NCI-H1105 (cell line): ENCODE measurements at regions not wholly inside any gene's neighbourhood (a gene's known extent, or its start where the extent isn't known, plus 50 kb on each side); places are given as distances from the start of the nearest gene placed in this dataset.
"Not testable (repeated sequence)": the region's sequence is repeated elsewhere in the genome, so short reads cannot be mapped to it uniquely, and the experiment has no call there.

ENCODE experiments used
- DNase-seq: peaks from one replicate; lab custom pipeline; 2025; lab: John Stamatoyannopoulos, UW

DNA sequence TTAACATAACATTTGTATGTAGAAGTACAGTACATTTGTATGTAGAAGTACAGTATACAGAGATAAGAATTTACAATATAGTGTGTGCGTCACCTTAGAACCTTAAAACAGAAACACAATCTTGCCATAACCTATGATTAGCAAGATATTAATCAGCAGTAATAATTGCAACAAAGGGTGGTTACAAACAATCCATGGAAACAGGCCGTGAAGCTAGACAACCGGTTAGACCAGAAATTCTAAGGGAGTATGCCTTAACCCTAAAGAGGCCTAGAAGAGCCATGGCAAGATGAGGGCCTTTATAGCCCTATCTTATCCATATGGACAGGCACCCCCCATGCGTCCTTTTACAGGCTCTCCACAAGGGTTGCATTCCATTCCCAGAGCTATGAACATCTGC is 605.9 kb downstream of the KCNT2 start:
- DNase-seq, result not testable (repeated sequence)

DNA sequence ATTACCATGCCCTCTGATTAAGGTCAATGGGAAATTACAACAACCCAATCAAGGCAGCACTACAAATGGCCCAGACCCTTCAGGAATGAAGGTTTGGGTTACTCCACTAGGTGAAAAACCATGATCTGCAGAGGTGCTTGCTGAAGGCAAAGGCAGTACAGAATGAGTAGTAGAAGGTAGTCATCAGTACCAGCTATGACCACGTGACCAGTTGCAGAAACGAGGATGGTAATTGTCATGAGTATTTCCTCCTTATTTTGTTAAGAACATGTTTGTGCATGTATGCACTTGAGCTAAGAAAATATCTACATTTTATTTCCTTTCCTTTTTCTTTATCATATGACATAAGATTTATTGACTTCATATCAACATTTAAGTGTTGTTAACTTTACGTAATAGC is 607.1 kb downstream of the KCNT2 start:
- no peak for DNase-seq

DNA sequence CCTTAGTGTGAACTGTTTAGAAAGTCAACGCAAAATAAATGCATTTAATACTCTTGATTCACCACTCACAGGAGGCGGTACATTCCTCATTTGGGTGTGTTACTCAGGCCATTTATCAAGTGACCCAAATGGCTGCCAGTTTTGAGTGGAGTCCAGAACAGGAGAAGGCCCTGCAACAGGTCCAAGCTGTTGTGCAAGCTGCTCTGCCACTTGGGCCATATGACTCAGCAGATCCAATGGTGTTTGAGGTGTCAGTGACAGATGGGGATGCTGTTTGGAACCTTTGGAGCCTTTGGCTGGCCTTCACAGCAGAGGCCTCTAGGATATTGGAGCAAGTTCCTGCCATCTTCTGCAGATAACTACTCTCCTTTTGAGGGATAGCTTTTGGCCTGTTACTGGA is 609.2 kb downstream of the KCNT2 start:
- no peak for DNase-seq

DNA sequence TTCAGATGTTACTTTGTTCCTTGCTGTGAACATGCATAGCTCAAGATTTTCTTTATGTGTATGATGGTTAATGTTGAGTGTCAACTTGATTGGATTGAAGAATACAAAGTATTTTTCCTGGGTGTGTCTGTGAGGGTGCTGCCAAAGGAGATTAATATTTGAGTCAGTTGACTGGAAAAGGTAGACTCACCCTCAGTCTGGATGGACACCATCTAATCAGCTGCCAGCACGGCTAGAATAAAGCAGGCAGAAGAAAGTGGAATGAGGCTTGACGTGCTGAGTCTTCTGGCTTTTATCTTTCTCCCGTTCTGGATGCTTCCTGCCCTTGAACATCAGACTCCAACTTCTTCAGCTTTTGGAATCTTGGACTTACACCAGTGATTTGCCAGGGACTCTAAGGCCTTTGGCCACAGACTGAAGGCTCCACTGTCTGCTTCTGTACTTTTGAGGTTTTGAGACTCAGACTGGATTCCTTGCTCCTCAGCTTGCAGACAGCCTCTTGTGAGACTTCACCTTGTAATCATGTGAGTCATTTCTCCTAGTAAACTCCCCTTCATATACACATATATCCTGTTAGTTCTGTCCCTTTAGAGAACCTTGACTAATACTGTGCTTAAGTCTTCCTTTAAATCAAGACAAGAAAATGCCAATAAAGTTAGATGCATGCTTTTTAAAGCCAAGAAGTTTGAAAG is 626.6 kb downstream of the KCNT2 start:
- no peak for DNase-seq

DNA sequence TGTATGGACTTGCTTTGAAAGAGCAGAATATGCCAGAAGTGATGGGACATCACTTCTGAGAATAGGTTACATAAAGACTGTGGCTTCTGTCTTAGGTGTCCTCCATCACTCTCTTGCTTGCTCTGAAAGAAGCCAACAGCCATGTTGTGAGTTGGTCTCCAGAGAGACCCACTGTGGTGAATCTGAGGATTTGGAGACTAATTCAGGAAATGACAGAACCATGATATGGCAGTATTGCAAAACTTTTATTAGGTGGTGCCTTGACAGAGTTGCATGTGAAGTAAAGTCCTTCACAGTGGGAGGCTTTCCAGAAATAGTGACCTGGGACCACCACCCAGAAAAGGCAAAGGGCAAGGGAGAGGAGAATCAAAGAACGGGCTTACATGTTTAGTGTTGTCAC is 628.6 kb downstream of the KCNT2 start:
- DNase-seq, result no peak

DNA sequence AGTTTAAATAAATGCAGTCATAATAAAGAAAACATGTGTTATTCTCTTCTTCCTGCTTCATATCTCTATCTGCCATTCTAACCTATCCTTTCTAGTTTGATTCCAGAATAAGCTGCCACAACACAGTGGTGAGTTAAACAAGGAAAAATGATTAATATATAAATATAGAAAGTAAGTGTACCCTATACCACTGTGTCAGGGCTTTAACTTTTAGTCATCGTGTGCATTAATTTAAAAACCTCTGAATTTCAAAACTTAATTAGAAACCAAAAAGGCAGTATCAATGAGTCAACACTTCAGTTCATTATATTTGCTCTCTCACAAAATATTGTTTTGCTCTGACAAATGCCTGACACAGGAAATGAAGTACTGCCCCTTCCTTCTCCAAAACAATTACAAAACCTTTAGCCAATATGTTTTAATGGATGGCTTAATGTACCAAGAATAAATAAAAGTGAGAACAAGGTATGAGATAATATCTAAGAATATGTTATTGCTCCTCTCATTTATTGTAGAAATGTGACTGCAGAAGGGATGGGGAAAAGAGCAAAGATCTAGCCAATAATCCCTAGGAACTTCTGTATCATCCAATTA is 634.8 kb downstream of the KCNT2 start:
- DNase-seq, result no peak

DNA sequence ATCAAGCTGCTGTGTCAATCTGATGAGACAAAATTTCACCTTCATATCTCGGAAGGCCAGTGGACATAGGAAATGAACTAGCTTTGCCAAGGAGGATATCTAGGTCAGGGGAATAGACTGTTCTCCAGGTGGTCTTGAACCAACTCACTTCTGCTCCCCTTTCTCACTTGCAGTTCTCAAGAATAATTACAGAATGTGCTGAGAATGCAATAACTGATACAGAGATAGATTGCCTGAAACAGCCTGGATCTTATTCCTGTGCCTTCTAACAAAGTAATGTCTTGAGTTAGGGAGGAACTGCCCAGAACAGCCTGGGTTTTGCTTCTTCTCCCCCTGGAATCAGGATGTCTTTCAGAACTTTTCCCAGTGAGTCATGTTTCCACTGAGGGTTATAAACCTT is 636.7 kb downstream of the KCNT2 start:
- no peak for DNase-seq

DNA sequence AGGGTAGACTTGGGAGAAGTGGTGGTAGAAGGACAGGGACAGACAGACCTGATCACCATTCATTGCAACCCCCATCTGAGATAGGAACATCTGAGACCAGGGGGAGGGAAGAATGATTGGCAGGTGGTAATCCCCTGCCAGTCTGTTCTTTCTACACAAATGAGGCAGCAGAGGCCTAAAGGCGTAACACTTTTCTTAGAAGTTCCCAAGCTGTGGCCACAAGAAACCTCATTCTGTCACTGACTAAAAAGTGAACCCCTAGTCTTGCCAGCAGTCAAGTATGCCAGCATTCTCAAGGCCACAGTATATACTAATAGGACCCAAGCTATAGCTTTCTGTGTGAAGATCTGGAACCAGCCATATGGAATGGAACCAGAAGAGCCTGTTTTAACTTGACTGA is 638.0 kb downstream of the KCNT2 start:
- no peak for DNase-seq

DNA sequence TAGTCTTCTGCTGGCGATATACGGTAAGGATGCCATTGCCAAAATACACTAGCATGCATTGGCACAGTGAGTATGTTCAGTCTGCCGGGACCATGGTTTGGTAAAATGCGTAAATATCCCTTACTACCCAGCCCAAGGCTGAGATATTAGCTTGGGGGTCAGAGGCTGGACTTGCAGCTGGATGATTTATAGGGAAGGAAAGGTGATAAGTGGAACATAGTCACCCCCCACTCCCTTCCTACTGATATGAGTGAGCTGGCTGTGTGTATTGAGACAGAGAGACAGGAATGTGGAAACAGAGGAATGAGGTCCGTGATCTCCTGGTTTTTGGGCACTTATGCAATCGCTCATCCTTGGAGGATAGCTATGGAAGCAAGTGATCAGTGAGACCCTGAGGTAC is 642.8 kb downstream of the KCNT2 start:
- no peak for DNase-seq

DNA sequence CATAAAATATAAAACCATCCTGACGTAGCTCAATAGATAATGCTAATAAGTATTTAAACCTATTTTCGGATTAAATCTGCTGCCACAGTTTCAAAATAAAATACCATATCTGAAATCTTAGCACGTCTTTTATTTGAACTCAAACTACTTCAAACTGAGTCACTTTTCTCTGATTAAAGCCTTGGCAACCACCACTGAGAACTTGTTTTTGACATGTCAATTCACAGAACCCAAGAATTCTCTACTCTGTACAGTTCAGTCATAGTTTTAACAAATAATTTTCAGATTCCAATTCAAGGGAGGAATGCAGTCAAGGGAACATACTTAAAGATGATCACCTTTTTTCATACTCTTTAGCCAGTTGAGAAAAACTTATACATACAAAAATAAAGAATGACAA is 643.2 kb downstream of the KCNT2 start:
- DNase-seq, result no peak

DNA sequence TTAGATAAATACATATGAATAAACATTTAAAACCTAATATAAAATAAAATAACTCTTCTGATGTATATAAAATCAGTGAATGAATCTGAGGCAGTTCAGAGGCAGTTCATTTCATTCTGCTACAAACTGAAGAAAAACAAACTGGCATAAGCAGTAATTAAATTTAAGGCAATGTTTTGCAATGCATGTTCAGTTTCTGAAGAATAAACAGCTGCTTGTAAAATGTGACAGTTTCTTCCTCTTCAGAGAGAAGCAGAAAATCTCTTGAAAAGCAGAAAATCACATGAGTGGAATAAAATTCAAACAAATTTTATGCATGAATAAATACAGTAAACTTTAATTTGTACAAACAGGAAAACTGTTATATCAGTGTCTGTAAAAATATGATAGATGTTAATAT is 643.7 kb downstream of the KCNT2 start:
- DNase-seq, result no peak

DNA sequence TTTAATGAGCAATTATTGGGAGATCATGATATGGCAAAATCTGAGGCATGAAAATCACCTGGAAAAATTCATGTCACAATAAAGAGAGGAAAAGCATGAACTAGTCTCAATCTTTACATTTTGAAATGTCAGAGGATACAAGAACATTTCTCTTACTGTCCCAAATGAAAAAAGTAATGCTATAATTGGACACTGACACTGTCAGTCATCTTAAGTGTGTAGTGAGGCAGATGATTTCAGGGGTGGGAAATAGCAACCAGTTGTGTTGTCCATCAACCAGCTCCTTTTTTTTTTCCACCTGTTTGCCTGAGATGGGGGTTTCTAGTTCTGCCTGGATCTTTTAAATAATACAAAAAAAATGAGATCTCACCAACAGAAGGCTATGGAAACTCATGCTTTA is 646.2 kb downstream of the KCNT2 start:
- DNase-seq, result no peak

DNA sequence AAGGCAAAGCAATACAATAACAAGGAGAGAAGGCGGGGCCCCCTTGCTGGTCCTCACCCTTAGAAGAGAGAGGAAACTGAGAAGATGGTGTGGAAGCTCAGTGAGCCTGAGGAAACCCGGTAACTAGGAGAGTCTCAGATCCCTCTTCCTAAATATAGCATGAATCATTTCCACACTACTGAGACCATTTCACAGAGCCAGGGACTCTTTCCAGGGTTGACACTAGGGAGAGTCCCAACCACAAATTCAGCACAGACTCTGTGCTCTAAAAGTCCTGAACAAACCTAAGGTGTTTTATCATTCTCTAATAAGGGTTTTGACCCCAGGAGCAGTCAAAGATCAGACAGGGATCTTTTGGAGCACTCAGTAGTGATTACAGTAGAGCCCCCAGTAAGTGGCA is 647.7 kb downstream of the KCNT2 start:
- no peak for DNase-seq

DNA sequence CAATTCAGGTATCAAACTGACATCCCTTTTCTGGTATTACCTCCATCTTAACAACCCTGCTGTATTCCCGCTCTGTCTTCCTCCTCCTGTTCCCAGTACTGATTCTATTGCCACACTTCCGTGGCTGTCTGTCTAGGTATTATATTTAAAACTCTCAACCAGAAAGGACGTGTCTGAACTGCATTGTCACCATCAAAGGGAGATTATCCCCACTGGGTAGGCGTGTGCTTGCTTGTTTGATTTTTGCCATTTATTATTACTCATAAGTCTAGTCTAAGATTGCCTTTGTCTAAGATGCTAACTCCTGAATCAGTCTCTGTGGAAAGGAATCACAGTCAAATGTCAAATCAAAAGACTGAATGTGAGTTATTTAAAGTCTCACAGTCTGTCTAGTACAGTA is 650.1 kb downstream of the KCNT2 start:
- no peak for DNase-seq

DNA sequence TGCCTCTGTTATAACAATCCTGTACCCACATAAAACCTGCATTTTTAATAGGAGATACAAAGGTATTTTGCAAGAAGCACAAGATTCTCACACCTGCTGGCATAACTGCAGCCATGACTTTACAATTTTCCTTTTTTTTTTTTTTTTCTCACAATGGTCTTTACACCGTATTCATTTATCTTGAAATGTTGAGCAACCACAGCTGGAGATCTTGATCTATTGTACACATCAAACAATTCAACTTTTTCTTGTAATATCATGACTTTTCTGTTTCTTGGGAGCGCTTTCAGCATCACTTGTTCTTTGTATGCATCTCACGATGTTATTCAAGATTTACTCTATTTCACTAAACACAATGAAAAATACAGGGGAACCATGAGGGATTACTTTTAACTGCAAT is 651.4 kb downstream of the KCNT2 start:
- no peak for DNase-seq

DNA sequence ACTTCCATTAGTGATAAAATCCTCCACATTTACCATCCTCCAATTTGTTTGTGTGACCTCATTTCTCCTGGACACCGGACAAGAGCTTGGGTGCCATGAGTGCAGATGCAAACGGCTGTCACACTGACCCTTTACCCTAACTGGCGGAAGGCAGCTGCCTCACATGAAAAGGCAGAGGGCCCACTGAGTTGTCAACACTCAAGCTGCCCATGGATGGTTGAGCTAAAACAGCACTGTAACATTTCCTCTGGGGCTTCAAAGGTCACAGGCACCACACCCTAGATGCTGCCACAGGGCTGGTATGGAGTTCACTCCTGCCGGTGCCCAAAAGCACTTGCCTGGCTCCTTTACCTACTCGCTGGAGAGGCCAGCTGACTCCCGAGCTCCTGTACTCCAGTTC is 653.4 kb downstream of the KCNT2 start:
- DNase-seq, result no peak

DNA sequence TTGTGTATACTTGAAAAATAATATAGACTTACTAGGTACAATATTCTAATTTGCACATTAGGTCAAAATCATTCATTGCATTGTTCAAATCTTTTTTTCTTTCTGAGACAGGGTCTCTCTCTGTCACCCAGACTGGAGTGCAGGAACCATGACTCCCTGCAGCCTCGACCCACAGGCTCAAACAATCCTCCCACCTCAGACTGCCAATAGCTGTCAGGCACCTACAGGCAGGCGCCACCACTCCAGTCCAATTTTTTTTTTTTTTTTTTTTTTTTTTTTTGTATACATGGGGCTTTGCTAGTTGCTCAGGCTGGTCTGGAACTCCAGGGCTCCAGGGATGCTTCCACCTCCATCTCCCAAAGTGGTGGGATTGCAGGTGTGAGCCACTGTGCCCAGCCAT is 656.9 kb downstream of the KCNT2 start:
- DNase-seq, result no peak

DNA sequence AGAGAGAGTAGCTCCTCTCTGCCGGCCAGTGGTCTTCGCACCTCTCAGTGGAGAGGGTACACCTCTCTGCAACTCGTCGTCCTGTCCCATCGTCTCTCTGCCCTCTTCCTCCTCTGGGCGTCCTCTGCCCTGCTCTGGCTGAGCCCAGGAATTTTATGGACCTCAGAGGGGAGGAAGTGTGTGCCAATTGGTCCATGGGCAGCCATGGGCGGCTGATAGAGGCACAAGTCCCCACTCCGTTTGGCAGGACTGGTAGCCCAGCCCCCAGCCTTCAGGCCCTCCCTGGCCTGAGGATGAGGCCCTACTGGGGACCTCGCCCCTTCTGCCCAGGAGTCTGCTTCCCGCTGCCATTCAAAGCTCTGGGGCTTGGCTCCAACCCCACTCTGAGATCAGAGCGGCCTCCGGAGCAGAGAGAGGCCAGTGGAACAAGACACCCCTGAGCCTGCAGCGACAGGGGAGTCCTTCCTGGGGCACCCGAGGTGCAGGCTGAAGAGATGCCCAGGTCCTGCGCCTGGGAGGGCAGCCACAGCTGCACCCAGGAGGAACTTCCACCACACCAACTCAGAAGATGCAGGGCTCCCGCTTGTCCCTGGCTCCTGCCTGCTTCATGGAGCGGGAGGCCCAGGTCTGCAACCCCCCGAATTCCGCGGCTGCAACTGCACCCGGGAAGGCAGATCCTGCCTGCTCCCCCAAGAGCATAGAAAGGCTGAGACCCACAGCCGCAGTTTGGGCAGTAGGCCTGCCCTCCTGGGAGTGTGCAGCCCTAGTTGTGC is 659.9 kb downstream of the KCNT2 start:
- DNase-seq, result no peak

DNA sequence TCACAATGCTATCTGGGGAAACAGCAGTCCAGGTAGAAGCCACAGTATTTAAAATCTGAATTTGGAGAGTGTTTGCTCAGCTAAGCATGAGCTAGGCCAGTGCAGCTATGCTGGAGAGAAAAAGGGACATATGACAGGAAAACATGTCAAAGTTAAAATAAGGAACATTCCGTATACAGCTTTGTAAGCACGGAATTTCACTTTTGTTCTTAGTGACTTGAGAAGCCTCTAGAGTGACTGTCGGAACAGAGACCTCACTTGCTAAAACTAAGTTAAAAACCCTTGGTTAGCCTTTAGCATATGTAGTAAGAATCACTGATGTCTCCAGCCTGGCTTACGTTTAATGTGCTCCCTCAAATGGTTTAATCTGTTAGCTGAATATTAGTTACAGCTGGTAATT is 661.7 kb downstream of the KCNT2 start:
- DNase-seq, result no peak

DNA sequence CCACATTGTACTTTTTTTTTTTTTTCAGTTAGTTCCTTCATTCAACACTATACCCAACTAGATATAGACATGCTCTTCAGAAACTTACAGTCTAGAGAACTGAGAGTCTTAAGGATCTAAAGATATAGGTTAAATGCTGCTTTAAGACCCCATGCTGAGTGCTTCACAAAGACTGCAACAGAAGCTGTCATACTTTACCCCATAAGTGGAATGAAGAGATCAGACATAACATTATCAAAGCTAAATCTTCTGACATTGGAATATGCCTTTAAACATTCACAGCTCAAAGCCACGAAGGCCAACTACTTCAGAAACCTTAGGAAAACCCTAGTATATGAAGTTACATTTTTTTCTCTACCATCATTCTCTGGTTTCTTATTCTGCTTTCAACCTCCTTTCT is 666.4 kb downstream of the KCNT2 start:
- DNase-seq, result no peak

DNA sequence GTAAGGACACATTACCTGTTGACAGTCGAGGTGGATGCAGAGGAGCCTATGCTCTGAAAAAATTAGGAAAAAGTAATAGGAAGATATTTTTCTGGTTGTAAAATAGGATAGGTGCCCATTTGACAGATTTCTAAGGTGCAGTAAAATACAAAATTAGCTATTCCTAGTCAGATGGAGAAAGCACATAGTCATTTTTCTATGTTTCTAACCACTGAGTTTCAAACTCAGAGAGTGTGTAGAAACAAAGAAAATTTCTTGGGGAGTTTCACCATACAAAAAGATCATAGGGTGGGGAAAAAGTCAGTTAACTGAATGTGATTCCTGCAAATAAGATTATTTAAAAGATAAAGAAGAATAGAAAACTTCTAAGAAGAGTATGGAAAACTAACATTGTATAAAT is 666.9 kb downstream of the KCNT2 start:
- no peak for DNase-seq

DNA sequence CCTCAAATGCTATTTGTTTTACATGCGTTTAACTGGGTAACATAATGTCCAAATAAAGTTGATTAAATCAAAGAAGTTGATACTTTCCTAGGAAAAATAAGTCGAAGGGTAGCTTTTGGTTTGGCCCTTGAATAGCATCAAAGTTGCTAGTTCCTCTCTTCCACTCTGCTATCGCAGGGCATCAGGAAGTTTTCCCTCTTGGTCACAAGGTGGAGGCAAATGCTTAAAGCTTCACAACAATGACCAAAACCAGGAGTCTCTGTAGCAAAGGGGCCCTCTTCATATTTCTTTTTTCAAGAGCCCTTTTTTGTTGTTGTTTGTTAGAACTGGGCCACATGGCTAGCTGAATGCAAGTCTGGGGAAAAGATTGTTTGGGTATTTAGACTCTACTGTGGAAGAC is 668.4 kb downstream of the KCNT2 start:
- DNase-seq, result no peak

DNA sequence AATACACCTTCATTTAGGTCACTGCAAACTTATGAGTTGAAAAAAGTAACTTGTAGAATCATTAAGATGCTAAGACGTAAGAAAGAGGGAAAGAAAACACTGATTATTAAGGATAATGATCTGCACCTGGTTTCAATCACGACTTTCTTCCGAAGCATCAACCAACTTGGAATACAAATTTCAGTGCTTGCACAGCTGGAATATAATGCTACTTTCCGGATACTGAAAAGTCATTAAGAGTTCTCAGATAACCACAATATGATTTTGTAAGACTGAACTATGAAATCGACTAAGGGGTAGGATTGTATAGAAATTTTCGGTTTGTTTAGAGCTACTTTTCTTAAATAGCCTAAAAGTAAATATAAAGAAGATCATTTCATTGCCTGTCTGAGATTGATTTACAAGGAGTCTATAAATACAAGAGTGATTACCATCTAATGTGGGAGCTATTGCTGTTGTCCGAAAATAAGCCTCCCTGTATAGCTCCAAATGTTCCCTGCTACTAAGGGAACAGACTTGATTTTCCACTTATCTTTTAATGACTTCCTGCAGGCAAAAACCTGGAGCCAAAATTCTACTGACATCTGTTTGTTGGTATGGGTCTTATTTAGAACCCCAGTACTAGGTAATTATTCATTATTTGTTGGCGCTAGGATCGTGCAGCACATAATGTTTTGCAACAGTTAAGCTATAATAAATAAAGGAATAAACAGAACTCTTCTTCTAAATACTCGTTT is 673.3 kb downstream of the KCNT2 start:
- DNase-seq, result peak; percentile 84
